ENCODE measurements at regions not wholly inside any gene's neighbourhood (a gene's known extent, or its start where the extent isn't known, plus 50 kb on each side); places are given as distances from the start of the nearest gene placed in this dataset.

GRCh38 chr1:222916100-222916499 is 101.3 kb downstream of the DISP1 start:
- TF ChIP-seq, protein P1, sequence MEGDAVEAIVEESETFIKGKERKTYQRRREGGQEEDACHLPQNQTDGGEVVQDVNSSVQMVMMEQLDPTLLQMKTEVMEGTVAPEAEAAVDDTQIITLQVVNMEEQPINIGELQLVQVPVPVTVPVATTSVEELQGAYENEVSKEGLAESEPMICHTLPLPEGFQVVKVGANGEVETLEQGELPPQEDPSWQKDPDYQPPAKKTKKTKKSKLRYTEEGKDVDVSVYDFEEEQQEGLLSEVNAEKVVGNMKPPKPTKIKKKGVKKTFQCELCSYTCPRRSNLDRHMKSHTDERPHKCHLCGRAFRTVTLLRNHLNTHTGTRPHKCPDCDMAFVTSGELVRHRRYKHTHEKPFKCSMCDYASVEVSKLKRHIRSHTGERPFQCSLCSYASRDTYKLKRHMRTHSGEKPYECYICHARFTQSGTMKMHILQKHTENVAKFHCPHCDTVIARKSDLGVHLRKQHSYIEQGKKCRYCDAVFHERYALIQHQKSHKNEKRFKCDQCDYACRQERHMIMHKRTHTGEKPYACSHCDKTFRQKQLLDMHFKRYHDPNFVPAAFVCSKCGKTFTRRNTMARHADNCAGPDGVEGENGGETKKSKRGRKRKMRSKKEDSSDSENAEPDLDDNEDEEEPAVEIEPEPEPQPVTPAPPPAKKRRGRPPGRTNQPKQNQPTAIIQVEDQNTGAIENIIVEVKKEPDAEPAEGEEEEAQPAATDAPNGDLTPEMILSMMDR (conservative IDR thresholded peaks at IDR 0.05): no peak
- TF ChIP-seq ZFX (IDR thresholded peaks at IDR 0.05): no peak
